Astrocyte (in vitro differentiated cells and primary cell): ENCODE measurements at regions not wholly inside any gene's neighbourhood (a gene's known extent, or its start where the extent isn't known, plus 50 kb on each side); places are given as distances from the start of the nearest gene placed in this dataset.

ENCODE experiments used
- DNase-seq: peaks from one replicate; pipeline ENCODE4 v3.0.0-alpha.2; 2010; ENCODE audit warnings: low read depth
- FAIRE-seq: peaks from 2 replicates; lab custom pipeline; 2011; peaks lifted over from hg19 to GRCh38; lab: Jason Lieb, UNC
- H2AFZ ChIP-seq: 2 replicates; pipeline ENCODE4 v1.6.0; 2012; ENCODE audit warnings: low read depth, low read length, inconsistent platforms
- H3K27ac ChIP-seq: 2 replicates; pipeline ENCODE4 v1.5.1; 2011; ENCODE audit warnings: low read depth, low read length, inconsistent platforms
- H3K27me3 ChIP-seq: 2 replicates; pipeline ENCODE4 v1.6.0; 2011; ENCODE audit warnings: low read length, inconsistent platforms; ENCODE audit not compliant: insufficient read depth
- H3K36me3 ChIP-seq: 2 replicates; pipeline ENCODE4 v1.5.1; 2011; ENCODE audit warnings: low read length, inconsistent platforms; ENCODE audit not compliant: insufficient read depth
- H3K4me1 ChIP-seq: 2 replicates; pipeline ENCODE4 v1.5.1; 2011; ENCODE audit warnings: low read length, inconsistent platforms; ENCODE audit not compliant: insufficient read depth
- H3K4me2 ChIP-seq: 2 replicates; pipeline ENCODE4 v1.6.0; 2012; ENCODE audit warnings: low read length, inconsistent platforms
- H3K4me3 ChIP-seq: 2 replicates; pipeline ENCODE4 v1.5.1; 2011; ENCODE audit warnings: low read depth, mild to moderate bottlenecking, low read length, inconsistent platforms; ENCODE audit not compliant: insufficient read depth
- H3K79me2 ChIP-seq: 2 replicates; pipeline ENCODE4 v1.6.0; 2012; ENCODE audit warnings: mild to moderate bottlenecking, low read length, inconsistent platforms; ENCODE audit not compliant: insufficient read depth
- H3K9ac ChIP-seq: 2 replicates; pipeline ENCODE4 v1.6.0; 2012; ENCODE audit warnings: mild to moderate bottlenecking, low read length, inconsistent platforms
- H3K9me3 ChIP-seq: 2 replicates; pipeline ENCODE4 v1.5.1; 2012; ENCODE audit warnings: low read depth, mild to moderate bottlenecking, low read length, inconsistent platforms; ENCODE audit not compliant: insufficient read depth
- H4K20me1 ChIP-seq: 2 replicates; pipeline ENCODE4 v1.6.0; 2012; ENCODE audit warnings: low read length, inconsistent platforms; ENCODE audit not compliant: insufficient read depth
- H3K27ac Mint-ChIP-seq: one replicate; pipeline ENCODE4 v1.8.0; 2021; ENCODE audit warnings: mild to moderate bottlenecking, mixed read lengths; ENCODE audit not compliant: unreplicated experiment
- H3K27me3 Mint-ChIP-seq: one replicate; pipeline ENCODE4 v1.8.0; 2021; ENCODE audit warnings: low read depth, mixed read lengths; ENCODE audit not compliant: unreplicated experiment
- H3K36me3 Mint-ChIP-seq: one replicate; pipeline ENCODE4 v1.8.0; 2021; ENCODE audit warnings: low read depth, mixed read lengths; ENCODE audit not compliant: unreplicated experiment
- H3K4me1 Mint-ChIP-seq: one replicate; pipeline ENCODE4 v1.8.0; 2021; ENCODE audit warnings: low read depth, mixed read lengths; ENCODE audit not compliant: unreplicated experiment
- H3K4me3 Mint-ChIP-seq: one replicate; pipeline ENCODE4 v1.8.0; 2021; ENCODE audit warnings: mild to moderate bottlenecking, moderate library complexity, mixed read lengths; ENCODE audit not compliant: unreplicated experiment
- H3K9me3 Mint-ChIP-seq: one replicate; pipeline ENCODE4 v1.8.0; 2021; ENCODE audit warnings: mild to moderate bottlenecking, mixed read lengths; ENCODE audit not compliant: unreplicated experiment
- EZH2 ChIP-seq: IDR thresholded peaks from 2 replicates; pipeline ENCODE4 v1.6.1; 2012; ENCODE audit warnings: mild to moderate bottlenecking, low read length, inconsistent platforms; ENCODE audit not compliant: insufficient read depth
- TF ChIP-seq, protein P1 (sequence below): IDR thresholded peaks from 2 replicates; pipeline ENCODE4 v1.5.1; 2011; ENCODE audit warnings: low read depth, mild to moderate bottlenecking, inconsistent platforms, low read length, moderate library complexity; ENCODE audit not compliant: insufficient read depth

DNA sequence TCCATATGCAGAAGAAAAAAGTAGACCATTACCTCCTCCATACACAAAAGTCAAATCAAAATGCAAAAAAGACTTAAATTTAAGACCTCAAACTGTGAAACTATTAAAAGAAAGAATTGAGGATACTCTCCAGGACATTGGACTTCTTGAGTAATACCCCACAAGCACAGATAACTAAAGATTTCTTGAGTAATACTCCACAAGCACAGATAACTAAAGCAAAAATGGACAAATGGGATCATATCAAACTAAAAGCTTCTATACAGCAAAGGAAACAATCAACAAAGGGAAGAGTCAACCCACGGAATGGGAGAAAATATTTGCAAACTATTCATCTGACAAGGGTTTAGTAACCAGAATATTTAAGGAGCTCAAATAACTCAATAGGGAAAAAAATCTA lies 427.9 kb downstream of the CCDC91 start:
- Histone ChIP-seq H3K9ac (no peak overlapping the region), H3K4me2 (no peak overlapping the region), H2AFZ (no peak overlapping the region), H3K9me3 (no peaks in the 10 kb centered on the region), H4K20me1 (no peaks in the 10 kb centered on the region), H3K27me3 (no peaks in the 10 kb centered on the region), H3K27ac (no peak overlapping the region), H3K4me1 (no peaks in the 10 kb centered on the region), H3K36me3 (no peaks in the 10 kb centered on the region), H3K4me3 (no peak overlapping the region), H3K79me2 (no peaks in the 10 kb centered on the region)
- H3K27ac Mint-ChIP-seq, result no peak overlapping the region
- peaks cover 2% of the 10 kb centered on the region for H3K9me3 Mint-ChIP-seq
- DNase-seq, result no peak
- no peak overlapping the region for H3K4me3 Mint-ChIP-seq
- TF ChIP-seq, protein P1, sequence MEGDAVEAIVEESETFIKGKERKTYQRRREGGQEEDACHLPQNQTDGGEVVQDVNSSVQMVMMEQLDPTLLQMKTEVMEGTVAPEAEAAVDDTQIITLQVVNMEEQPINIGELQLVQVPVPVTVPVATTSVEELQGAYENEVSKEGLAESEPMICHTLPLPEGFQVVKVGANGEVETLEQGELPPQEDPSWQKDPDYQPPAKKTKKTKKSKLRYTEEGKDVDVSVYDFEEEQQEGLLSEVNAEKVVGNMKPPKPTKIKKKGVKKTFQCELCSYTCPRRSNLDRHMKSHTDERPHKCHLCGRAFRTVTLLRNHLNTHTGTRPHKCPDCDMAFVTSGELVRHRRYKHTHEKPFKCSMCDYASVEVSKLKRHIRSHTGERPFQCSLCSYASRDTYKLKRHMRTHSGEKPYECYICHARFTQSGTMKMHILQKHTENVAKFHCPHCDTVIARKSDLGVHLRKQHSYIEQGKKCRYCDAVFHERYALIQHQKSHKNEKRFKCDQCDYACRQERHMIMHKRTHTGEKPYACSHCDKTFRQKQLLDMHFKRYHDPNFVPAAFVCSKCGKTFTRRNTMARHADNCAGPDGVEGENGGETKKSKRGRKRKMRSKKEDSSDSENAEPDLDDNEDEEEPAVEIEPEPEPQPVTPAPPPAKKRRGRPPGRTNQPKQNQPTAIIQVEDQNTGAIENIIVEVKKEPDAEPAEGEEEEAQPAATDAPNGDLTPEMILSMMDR, result no peak
- no peak for TF ChIP-seq EZH2
- H3K36me3 Mint-ChIP-seq, result no peaks in the 10 kb centered on the region
- H3K4me1 Mint-ChIP-seq, result no peaks in the 10 kb centered on the region
- no peaks in the 10 kb centered on the region for H3K27me3 Mint-ChIP-seq
- FAIRE-seq, result no peak

GRCh38 chr12:28618772-28619171 lies 428.5 kb downstream of the CCDC91 start:
- no peak overlapping the region for H3K9ac ChIP-seq
- no peaks in the 10 kb centered on the region for H3K27me3 Mint-ChIP-seq

GRCh38 chr12:28620281-28620680 lies 430.0 kb downstream of the CCDC91 start:
- Histone ChIP-seq H3K4me2 (no peak overlapping the region), H3K27me3 (no peaks in the 10 kb centered on the region), H2AFZ (no peak overlapping the region), H3K36me3 (no peaks in the 10 kb centered on the region), H3K27ac (no peak overlapping the region), H4K20me1 (no peaks in the 10 kb centered on the region), H3K9me3 (no peaks in the 10 kb centered on the region), H3K9ac (no peak overlapping the region), H3K4me3 (no peak overlapping the region), H3K4me1 (no peaks in the 10 kb centered on the region), H3K79me2 (no peaks in the 10 kb centered on the region)
- TF ChIP-seq, protein P1, result no peak
- no peak for TF ChIP-seq EZH2
- Mint-ChIP-seq H3K9me3 (peaks cover 2% of the 10 kb centered on the region), H3K4me1 (no peaks in the 10 kb centered on the region), H3K27me3 (no peaks in the 10 kb centered on the region), H3K27ac (no peak overlapping the region), H3K4me3 (no peak overlapping the region), H3K36me3 (no peaks in the 10 kb centered on the region)
- DNase-seq (no peak), FAIRE-seq (no peak)

More at GRCh38 chr12:28618772-28619171, 428.5 kb downstream of the CCDC91 start:
- H3K36me3 Mint-ChIP-seq, result no peaks in the 10 kb centered on the region
- Histone ChIP-seq H3K4me1 (no peaks in the 10 kb centered on the region), H3K79me2 (no peaks in the 10 kb centered on the region), H3K4me3 (no peak overlapping the region), H3K27me3 (no peaks in the 10 kb centered on the region), H3K36me3 (no peaks in the 10 kb centered on the region), H2AFZ (no peak overlapping the region), H4K20me1 (no peaks in the 10 kb centered on the region), H3K9me3 (no peaks in the 10 kb centered on the region), H3K27ac (no peak overlapping the region), H3K4me2 (no peak overlapping the region)
- no peak for DNase-seq
- no peak overlapping the region for H3K27ac Mint-ChIP-seq
- peaks cover 2% of the 10 kb centered on the region for H3K9me3 Mint-ChIP-seq
- FAIRE-seq, result no peak
- H3K4me3 Mint-ChIP-seq, result no peak overlapping the region
- no peak for TF ChIP-seq EZH2
- TF ChIP-seq, protein P1, result no peak
- no peaks in the 10 kb centered on the region for H3K4me1 Mint-ChIP-seq
